ENCODE measurements at regions not wholly inside any gene's neighbourhood (a gene's known extent, or its start where the extent isn't known, plus 50 kb on each side); places are given as distances from the start of the nearest gene placed in this dataset.

- H3K4me1 ChIP-seq (ENCODE audit: control insufficient read depth, insufficient read depth, low read length, unreplicated experiment) = peaks cover 67% of the 10 kb centered on the region
- no peak overlapping the region for H3K4me3 ChIP-seq (ENCODE audit: low read depth, low read length)
- H3K36me3 ChIP-seq (ENCODE audit: insufficient read depth, low read length) = no peaks in the 10 kb centered on the region
Measured at GRCh38 chr6:144344646-144345045, 59.5 kb downstream of the UTRN start.

DNA sequence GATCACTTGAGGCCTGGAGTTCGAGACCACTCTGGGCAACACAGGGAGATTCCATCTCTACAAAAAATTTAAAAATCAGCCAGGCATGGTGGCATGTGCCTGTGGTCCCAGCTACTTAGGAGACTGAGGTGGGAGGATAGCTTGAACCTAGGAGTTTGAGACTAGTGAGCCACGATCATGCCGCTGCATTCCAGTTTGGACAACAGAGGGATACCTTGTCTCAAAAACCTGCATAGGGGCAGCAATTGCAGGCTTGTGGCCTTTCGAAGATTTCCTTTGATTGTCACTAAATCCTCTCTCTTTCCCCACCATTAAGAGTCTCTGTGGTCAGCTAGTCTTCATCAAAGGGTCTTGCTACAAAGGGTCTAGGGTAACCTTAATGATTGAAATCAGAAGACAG lies 60.3 kb downstream of the UTRN start:
- H3K27ac ChIP-seq (ENCODE audit: low read depth, low read length) = no peak overlapping the region
- H3K27me3 ChIP-seq (ENCODE audit: insufficient read depth, low read length) = no peaks in the 10 kb centered on the region
- peaks cover 44% of the 10 kb centered on the region for H3K79me2 ChIP-seq (ENCODE audit: control insufficient read depth, insufficient read depth, low read length, unreplicated experiment)
- H2AFZ ChIP-seq (ENCODE audit: low read length, unreplicated experiment) = no peak overlapping the region
- no peaks in the 10 kb centered on the region for H3K36me3 ChIP-seq (ENCODE audit: insufficient read depth, low read length)
- H3K4me3 ChIP-seq (ENCODE audit: low read depth, low read length) = no peak overlapping the region
- peaks cover 69% of the 10 kb centered on the region for H3K4me1 ChIP-seq (ENCODE audit: control insufficient read depth, insufficient read depth, low read length, unreplicated experiment)

More at GRCh38 chr6:144344646-144345045, 59.5 kb downstream of the UTRN start:
- H3K27ac ChIP-seq (ENCODE audit: low read depth, low read length) = no peak overlapping the region
- H3K79me2 ChIP-seq (ENCODE audit: control insufficient read depth, insufficient read depth, low read length, unreplicated experiment) = peaks cover 52% of the 10 kb centered on the region
- no peak overlapping the region for H2AFZ ChIP-seq (ENCODE audit: low read length, unreplicated experiment)
- no peaks in the 10 kb centered on the region for H3K27me3 ChIP-seq (ENCODE audit: insufficient read depth, low read length)

DNA sequence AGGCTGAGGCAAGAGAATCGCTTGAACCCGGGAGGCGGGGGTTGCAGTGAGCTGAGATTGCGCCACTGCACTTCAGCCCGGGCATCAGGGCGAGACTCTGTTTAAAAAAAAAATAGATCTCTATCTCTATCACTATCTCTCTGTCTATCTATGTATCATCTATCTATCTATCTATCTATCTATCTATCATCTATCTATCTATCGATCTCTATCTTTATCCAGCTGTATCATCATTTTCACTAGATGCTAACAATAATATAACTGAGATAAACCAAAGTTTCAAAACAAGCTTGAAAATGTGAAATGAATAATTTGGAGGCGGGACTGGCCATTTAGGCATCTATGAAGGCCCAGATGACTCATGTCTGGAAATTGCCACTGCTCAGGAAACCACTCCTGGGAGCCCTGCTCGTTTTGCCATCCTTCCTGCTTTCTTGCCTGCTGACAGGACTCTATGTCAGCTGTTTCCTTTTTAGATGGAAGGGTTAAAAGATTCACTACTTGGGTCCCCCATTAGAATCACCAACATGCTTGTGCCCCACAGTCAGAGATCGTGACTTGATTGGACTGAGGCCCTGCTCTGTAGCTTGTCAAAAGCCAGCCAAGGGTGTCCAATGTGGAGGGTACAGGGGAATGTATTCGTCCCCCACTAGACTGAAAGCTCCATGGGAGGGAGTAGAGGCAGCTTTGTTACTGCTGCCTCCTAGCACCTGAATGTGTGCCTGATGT lies 61.7 kb downstream of the UTRN start:
- no peaks in the 10 kb centered on the region for H3K27me3 ChIP-seq (ENCODE audit: insufficient read depth, low read length)
- no peak overlapping the region for H2AFZ ChIP-seq (ENCODE audit: low read length, unreplicated experiment)
- H3K4me1 ChIP-seq (ENCODE audit: control insufficient read depth, insufficient read depth, low read length, unreplicated experiment) = peaks cover 69% of the 10 kb centered on the region
- peak overlapping the region; percentile 29; the same call in 1 of the 2 replicates for H3K4me3 ChIP-seq (ENCODE audit: low read depth, low read length)
- peak overlapping the region; percentile 73 for H3K27ac ChIP-seq (ENCODE audit: low read depth, low read length)
- H3K36me3 ChIP-seq (ENCODE audit: insufficient read depth, low read length) = no peaks in the 10 kb centered on the region
- H3K79me2 ChIP-seq (ENCODE audit: control insufficient read depth, insufficient read depth, low read length, unreplicated experiment) = peaks cover 50% of the 10 kb centered on the region

- no peaks in the 10 kb centered on the region for H3K36me3 ChIP-seq (ENCODE audit: insufficient read depth, low read length)
- H3K79me2 ChIP-seq (ENCODE audit: control insufficient read depth, insufficient read depth, low read length, unreplicated experiment) = peaks cover 52% of the 10 kb centered on the region
- no peaks in the 10 kb centered on the region for H3K27me3 ChIP-seq (ENCODE audit: insufficient read depth, low read length)
- peaks cover 69% of the 10 kb centered on the region for H3K4me1 ChIP-seq (ENCODE audit: control insufficient read depth, insufficient read depth, low read length, unreplicated experiment)
- H2AFZ ChIP-seq (ENCODE audit: low read length, unreplicated experiment) = no peak overlapping the region
- peak overlapping the region; percentile 73 for H3K27ac ChIP-seq (ENCODE audit: low read depth, low read length)
- H3K4me3 ChIP-seq (ENCODE audit: low read depth, low read length) = peak overlapping the region; percentile 29; the same call in 1 of the 2 replicates
Measured at GRCh38 chr6:144347448-144347759, 62.3 kb downstream of the UTRN start.

DNA sequence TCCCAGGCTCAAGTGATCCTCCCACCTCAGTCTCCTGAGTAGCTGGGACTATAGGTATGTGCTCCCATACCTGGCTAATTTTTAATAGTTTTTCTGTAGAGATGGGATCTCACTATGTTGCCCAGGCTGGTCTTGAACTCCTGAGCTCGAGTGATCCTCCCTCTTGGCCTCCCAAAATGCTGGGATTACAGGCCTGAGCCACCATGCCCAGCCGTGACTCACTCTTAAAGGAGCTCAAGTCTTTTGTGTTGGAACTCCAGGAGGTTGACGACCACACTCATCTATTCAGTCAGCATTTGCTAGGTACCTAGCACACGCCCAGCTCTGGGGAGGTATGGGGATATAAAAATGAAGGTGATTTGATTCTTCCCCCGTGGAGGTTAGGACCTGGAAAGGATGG lies 62.8 kb downstream of the UTRN start:
- H3K4me1 ChIP-seq (ENCODE audit: control insufficient read depth, insufficient read depth, low read length, unreplicated experiment) = peaks cover 74% of the 10 kb centered on the region
- H3K27me3 ChIP-seq (ENCODE audit: insufficient read depth, low read length) = no peaks in the 10 kb centered on the region
- no peak overlapping the region for H2AFZ ChIP-seq (ENCODE audit: low read length, unreplicated experiment)
- H3K36me3 ChIP-seq (ENCODE audit: insufficient read depth, low read length) = no peaks in the 10 kb centered on the region
- peak overlapping the region; percentile 73; the same call in 1 of the 2 replicates for H3K27ac ChIP-seq (ENCODE audit: low read depth, low read length)
- H3K4me3 ChIP-seq (ENCODE audit: low read depth, low read length) = no peak overlapping the region
- H3K79me2 ChIP-seq (ENCODE audit: control insufficient read depth, insufficient read depth, low read length, unreplicated experiment) = peaks cover 54% of the 10 kb centered on the region

DNA sequence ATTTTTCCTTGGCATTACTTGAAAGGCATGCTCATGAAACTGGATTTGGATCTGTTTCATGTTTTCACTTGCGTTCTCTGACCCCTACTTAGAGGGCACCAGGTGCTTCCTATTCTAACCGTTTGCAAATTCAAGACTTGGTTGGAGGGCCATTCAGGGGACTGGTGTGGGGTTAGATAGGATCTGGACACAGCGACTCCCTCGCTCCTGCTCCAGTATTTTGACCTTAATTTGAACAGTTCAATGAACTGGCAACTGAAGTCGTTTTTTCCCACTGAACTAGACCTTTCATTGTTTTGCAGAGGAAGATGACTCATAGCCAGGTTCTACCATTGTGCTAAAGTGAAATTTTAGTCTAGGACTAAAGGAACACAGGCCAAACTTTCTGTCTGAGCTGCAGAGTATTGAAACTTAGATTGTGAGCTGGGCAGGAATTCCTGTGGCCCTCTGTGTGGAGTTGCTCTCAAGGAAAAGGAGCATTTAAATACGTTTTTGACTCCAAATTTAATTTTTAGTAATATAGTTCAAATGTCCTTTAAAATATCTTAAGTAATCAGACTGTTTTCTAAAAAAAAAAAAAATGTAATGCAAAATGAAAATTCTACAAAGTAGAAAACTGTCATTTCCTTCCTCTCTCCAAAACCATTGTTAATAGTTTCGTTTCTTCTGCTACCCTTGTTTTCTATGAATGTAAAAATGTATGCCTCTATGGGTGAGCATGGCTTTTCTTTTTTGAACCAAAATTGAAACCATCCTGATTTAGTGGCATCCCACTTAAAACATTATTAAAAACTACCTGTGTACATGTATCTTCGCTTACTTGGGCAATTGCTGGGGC lies 64.8 kb downstream of the UTRN start:
- Histone ChIP-seq H2AFZ (ENCODE audit: low read length, unreplicated experiment) (no peak overlapping the region), H3K36me3 (ENCODE audit: insufficient read depth, low read length) (no peaks in the 10 kb centered on the region), H3K4me3 (ENCODE audit: low read depth, low read length) (peak overlapping the region; percentile 70), H3K4me1 (ENCODE audit: control insufficient read depth, insufficient read depth, low read length, unreplicated experiment) (peaks cover 59% of the 10 kb centered on the region), H3K27ac (ENCODE audit: low read depth, low read length) (peak overlapping the region; percentile 73), H3K79me2 (ENCODE audit: control insufficient read depth, insufficient read depth, low read length, unreplicated experiment) (peaks cover 61% of the 10 kb centered on the region), H3K27me3 (ENCODE audit: insufficient read depth, low read length) (no peaks in the 10 kb centered on the region)

DNA sequence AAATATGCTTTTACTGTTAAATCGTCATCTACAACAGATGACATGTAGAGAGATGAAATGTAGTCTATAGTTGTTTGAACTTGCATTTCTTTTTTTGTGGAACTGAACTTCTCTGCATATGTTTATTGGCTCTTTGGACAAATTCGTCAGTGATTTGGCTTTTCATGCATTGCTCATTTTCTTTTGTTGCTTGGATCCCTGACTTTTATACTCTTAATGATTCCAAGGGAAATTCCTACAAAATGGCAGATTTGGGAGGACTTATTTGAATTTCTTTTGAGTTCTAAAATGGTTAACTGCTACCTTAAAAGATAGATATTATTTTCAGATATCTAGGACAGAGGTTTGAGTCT lies 65.4 kb downstream of the UTRN start:
- H2AFZ ChIP-seq (ENCODE audit: low read length, unreplicated experiment) = no peak overlapping the region
- peaks cover 58% of the 10 kb centered on the region for H3K79me2 ChIP-seq (ENCODE audit: control insufficient read depth, insufficient read depth, low read length, unreplicated experiment)
- H3K27me3 ChIP-seq (ENCODE audit: insufficient read depth, low read length) = no peaks in the 10 kb centered on the region
- H3K4me3 ChIP-seq (ENCODE audit: low read depth, low read length) = peak overlapping the region; percentile 70
- H3K27ac ChIP-seq (ENCODE audit: low read depth, low read length) = peak overlapping the region; percentile 73
- H3K4me1 ChIP-seq (ENCODE audit: control insufficient read depth, insufficient read depth, low read length, unreplicated experiment) = peaks cover 59% of the 10 kb centered on the region
- no peaks in the 10 kb centered on the region for H3K36me3 ChIP-seq (ENCODE audit: insufficient read depth, low read length)

DNA sequence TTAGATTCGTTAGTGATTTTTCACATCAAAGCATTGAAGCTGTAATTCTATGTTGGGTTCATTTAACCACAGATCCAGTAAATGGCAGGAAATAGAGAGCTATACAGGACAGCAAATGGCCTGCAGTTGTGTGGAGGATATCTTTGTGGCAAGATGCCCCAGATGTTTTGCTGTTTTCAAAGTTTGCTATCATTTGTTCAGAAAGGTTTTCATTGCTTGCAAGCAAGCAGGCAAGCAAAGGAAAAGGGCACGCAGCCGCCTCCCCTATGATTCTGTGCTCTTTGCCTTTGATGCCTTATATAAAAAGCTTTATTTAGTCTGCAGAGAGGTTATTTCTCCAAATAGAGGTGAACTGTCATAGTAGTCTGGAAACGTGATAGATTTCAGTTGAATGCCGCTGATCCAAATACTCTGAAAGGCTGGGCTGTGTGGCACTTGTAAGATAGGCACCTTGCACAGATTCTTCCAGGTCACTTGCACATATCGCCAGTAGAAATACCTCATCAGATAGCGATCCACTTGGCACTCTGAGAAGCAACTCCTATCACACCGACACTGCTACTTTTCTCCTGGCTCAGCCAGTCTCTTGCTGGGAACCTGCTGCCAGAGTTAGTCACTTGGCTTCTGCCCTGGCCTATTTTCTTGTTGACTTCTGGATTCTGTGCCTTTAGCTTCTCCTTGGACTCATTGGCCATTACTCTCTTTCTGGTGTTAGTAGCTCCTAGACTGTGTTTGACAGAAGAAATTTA lies 66.4 kb downstream of the UTRN start:
- H3K79me2 ChIP-seq (ENCODE audit: control insufficient read depth, insufficient read depth, low read length, unreplicated experiment) = peaks cover 62% of the 10 kb centered on the region
- no peaks in the 10 kb centered on the region for H3K27me3 ChIP-seq (ENCODE audit: insufficient read depth, low read length)
- H3K4me1 ChIP-seq (ENCODE audit: control insufficient read depth, insufficient read depth, low read length, unreplicated experiment) = peaks cover 54% of the 10 kb centered on the region
- no peak overlapping the region for H2AFZ ChIP-seq (ENCODE audit: low read length, unreplicated experiment)
- H3K36me3 ChIP-seq (ENCODE audit: insufficient read depth, low read length) = no peaks in the 10 kb centered on the region
- no peak overlapping the region for H3K4me3 ChIP-seq (ENCODE audit: low read depth, low read length)
- no peak overlapping the region for H3K27ac ChIP-seq (ENCODE audit: low read depth, low read length)

GRCh38 chr6:144352331-144352730 lies 67.2 kb downstream of the UTRN start:
- no peaks in the 10 kb centered on the region for H3K36me3 ChIP-seq (ENCODE audit: insufficient read depth, low read length)
- H3K4me1 ChIP-seq (ENCODE audit: control insufficient read depth, insufficient read depth, low read length, unreplicated experiment) = peaks cover 46% of the 10 kb centered on the region
- no peaks in the 10 kb centered on the region for H3K27me3 ChIP-seq (ENCODE audit: insufficient read depth, low read length)
- no peak overlapping the region for H3K27ac ChIP-seq (ENCODE audit: low read depth, low read length)
- H3K4me3 ChIP-seq (ENCODE audit: low read depth, low read length) = no peak overlapping the region
- peaks cover 59% of the 10 kb centered on the region for H3K79me2 ChIP-seq (ENCODE audit: control insufficient read depth, insufficient read depth, low read length, unreplicated experiment)
- no peak overlapping the region for H2AFZ ChIP-seq (ENCODE audit: low read length, unreplicated experiment)

GRCh38 chr6:144353871-144354314 lies 68.8 kb downstream of the UTRN start:
- Histone ChIP-seq H3K4me3 (ENCODE audit: low read depth, low read length) (no peak overlapping the region), H3K4me1 (ENCODE audit: control insufficient read depth, insufficient read depth, low read length, unreplicated experiment) (peaks cover 38% of the 10 kb centered on the region), H3K27ac (ENCODE audit: low read depth, low read length) (no peak overlapping the region), H2AFZ (ENCODE audit: low read length, unreplicated experiment) (no peak overlapping the region), H3K79me2 (ENCODE audit: control insufficient read depth, insufficient read depth, low read length, unreplicated experiment) (peaks cover 49% of the 10 kb centered on the region), H3K36me3 (ENCODE audit: insufficient read depth, low read length) (no peaks in the 10 kb centered on the region), H3K27me3 (ENCODE audit: insufficient read depth, low read length) (no peaks in the 10 kb centered on the region)

All from ACC112 (cell line).